ENCODE measurements at regions not wholly inside any gene's neighbourhood (a gene's known extent, or its start where the extent isn't known, plus 50 kb on each side); places are given as distances from the start of the nearest gene placed in this dataset.

- no peak for DNase-seq (ENCODE audit: low spot score)
Measured at GRCh38 chr6:88342336-88342735, 176.2 kb upstream of the CNR1 start.

- DNase-seq (ENCODE audit: low spot score): no peak
Measured at GRCh38 chr6:88339761-88340160, 173.6 kb upstream of the CNR1 start.

- no peak for DNase-seq (ENCODE audit: low spot score)
Measured at GRCh38 chr6:88321306-88321705, 155.2 kb upstream of the CNR1 start.

- no peak for DNase-seq (ENCODE audit: low spot score)
Measured at GRCh38 chr6:88311561-88311960, 145.4 kb upstream of the CNR1 start.

- DNase-seq (ENCODE audit: low spot score): no peak
Measured at GRCh38 chr6:88304520-88304919, 138.4 kb upstream of the CNR1 start.

- DNase-seq (ENCODE audit: low spot score): no peak
Measured at GRCh38 chr6:88302769-88303225, 136.7 kb upstream of the CNR1 start.

- DNase-seq (ENCODE audit: low spot score): no peak
Measured at GRCh38 chr6:88301888-88302768, 136.0 kb upstream of the CNR1 start.

- no peak for DNase-seq (ENCODE audit: low spot score)
Measured at GRCh38 chr6:88301256-88301655, 135.1 kb upstream of the CNR1 start.

- no peak for DNase-seq (ENCODE audit: low spot score)
Measured at GRCh38 chr6:88298066-88298845, 132.1 kb upstream of the CNR1 start.

- no peak for DNase-seq (ENCODE audit: low spot score)
Measured at GRCh38 chr6:88296694-88297093, 130.5 kb upstream of the CNR1 start.

GRCh38 chr6:88295663-88296062, 129.5 kb upstream of the CNR1 start:
- no peak for DNase-seq (ENCODE audit: low spot score)

GRCh38 chr6:88294702-88295101, 128.6 kb upstream of the CNR1 start:
- DNase-seq (ENCODE audit: low spot score): no peak

- no peak for DNase-seq (ENCODE audit: low spot score)
Measured at GRCh38 chr6:88290411-88290810, 124.3 kb upstream of the CNR1 start.

- DNase-seq (ENCODE audit: low spot score): no peak
Measured at GRCh38 chr6:88287696-88288095, 121.5 kb upstream of the CNR1 start.

- DNase-seq (ENCODE audit: low spot score): no peak
Measured at GRCh38 chr6:88276331-88276730, 110.2 kb upstream of the CNR1 start.

- DNase-seq (ENCODE audit: low spot score): no peak
Measured at GRCh38 chr6:88268508-88268907, 102.4 kb upstream of the CNR1 start.

- DNase-seq (ENCODE audit: low spot score): no peak
Measured at GRCh38 chr6:88266126-88266525, 100.0 kb upstream of the CNR1 start.

GRCh38 chr6:88263591-88263990, 97.4 kb upstream of the CNR1 start:
- DNase-seq (ENCODE audit: low spot score): no peak

GRCh38 chr6:88262332-88262731, 96.2 kb upstream of the CNR1 start:
- no peak for DNase-seq (ENCODE audit: low spot score)

- DNase-seq (ENCODE audit: low spot score): no peak
Measured at GRCh38 chr6:88251301-88251700, 85.2 kb upstream of the CNR1 start.

- no peak for DNase-seq (ENCODE audit: low spot score)
Measured at GRCh38 chr6:88248709-88249321, 82.7 kb upstream of the CNR1 start.

GRCh38 chr6:88246654-88247053, 80.5 kb upstream of the CNR1 start:
- DNase-seq (ENCODE audit: low spot score): no peak

- DNase-seq (ENCODE audit: low spot score): no peak
Measured at GRCh38 chr6:88244721-88245120, 78.6 kb upstream of the CNR1 start.

All from globus pallidus (tissue), 1 donor.